ENCODE measurements at regions not wholly inside any gene's neighbourhood (a gene's known extent, or its start where the extent isn't known, plus 50 kb on each side); places are given as distances from the start of the nearest gene placed in this dataset.

DNA sequence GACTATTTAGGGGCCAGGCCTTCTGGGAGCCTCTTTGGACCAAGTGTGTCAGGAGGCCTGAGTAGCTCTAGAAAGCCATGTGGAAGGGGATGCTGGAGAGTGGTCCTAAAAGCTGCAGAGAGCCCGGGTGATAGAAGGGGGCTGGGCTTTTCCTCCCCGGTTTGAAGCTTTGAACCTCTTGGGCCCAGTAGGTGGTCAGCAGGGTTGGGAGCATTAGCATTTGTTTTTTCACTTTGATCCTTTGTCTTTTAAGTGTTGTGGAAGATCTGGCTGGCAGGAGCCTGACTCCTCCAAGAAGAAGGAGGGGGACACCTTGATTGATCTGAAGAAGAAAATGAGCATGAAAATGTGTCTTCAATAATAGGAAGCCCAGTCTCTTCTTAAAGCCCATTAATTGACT is 596.6 kb downstream of the INSC start:
- Histone ChIP-seq H3K27ac (peak overlapping the region in 2 of 12 donors; percentile 1 to 22), H3K4me1 (peaks cover 0 to 27% (median 7%) of the 10 kb centered on the region in 12 donors), H3K4me3 (no peak overlapping the region), H3K27me3 (no peaks in the 10 kb centered on the region), H3K9me3 (no peaks in the 10 kb centered on the region), H3K36me3 (no peaks in the 10 kb centered on the region)
- 64 to 79% (median 73%) methylated on average over 2 of the region's 2 CpGs for WGBS, 4 donors
- ATAC-seq (no peak), DNase-seq (no peak)
- intact Hi-C loops (cut with DNase I) = no loop called here
- TF ChIP-seq, protein P1, sequence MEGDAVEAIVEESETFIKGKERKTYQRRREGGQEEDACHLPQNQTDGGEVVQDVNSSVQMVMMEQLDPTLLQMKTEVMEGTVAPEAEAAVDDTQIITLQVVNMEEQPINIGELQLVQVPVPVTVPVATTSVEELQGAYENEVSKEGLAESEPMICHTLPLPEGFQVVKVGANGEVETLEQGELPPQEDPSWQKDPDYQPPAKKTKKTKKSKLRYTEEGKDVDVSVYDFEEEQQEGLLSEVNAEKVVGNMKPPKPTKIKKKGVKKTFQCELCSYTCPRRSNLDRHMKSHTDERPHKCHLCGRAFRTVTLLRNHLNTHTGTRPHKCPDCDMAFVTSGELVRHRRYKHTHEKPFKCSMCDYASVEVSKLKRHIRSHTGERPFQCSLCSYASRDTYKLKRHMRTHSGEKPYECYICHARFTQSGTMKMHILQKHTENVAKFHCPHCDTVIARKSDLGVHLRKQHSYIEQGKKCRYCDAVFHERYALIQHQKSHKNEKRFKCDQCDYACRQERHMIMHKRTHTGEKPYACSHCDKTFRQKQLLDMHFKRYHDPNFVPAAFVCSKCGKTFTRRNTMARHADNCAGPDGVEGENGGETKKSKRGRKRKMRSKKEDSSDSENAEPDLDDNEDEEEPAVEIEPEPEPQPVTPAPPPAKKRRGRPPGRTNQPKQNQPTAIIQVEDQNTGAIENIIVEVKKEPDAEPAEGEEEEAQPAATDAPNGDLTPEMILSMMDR (IDR thresholded peaks at IDR 0.05) = no peak
- TF ChIP-seq POLR2A (IDR thresholded peaks at IDR 0.05) = no peak

GRCh38 chr11:15714641-15715399 is 600.1 kb downstream of the INSC start:
- Histone ChIP-seq H3K27ac (no peak overlapping the region), H3K36me3 (no peaks in the 10 kb centered on the region), H3K4me3 (no peak overlapping the region), H3K27me3 (no peaks in the 10 kb centered on the region), H3K9me3 (no peaks in the 10 kb centered on the region), H3K4me1 (peaks cover 0 to 17% (median 0%) of the 10 kb centered on the region in 12 donors)
- intact Hi-C loops (cut with DNase I) = no loop called here
- DNase-seq (no peak), ATAC-seq (no peak)
- TF ChIP-seq, protein P1 (IDR thresholded peaks at IDR 0.05) = no peak
- WGBS, 4 donors = 77 to 82% (median 78%) methylated on average over 6 of the region's 6 CpGs

- no peak for TF ChIP-seq POLR2A (IDR thresholded peaks at IDR 0.05)
- Histone ChIP-seq H3K4me1 (peaks cover 0 to 2% (median 0%) of the 10 kb centered on the region in 12 donors), H3K27me3 (no peaks in the 10 kb centered on the region), H3K4me3 (no peak overlapping the region), H3K27ac (peak overlapping the region in 3 of 12 donors; percentile 6 to 46 (median 36)), H3K9me3 (peaks cover 0 to under 1% (median 0%) of the 10 kb centered on the region in 12 donors), H3K36me3 (no peaks in the 10 kb centered on the region)
- intact Hi-C loops (cut with DNase I) = no loop called here
- DNase-seq = peak in 1 of 5 donors; percentile 10
- 75 to 86% (median 86%) methylated on average over 2 of the region's 2 CpGs for WGBS, 4 donors
- ATAC-seq = peak in 2 of 4 donors; percentile 62 to 67
Measured at GRCh38 chr11:15716550-15716949, 601.8 kb downstream of the INSC start.

DNA sequence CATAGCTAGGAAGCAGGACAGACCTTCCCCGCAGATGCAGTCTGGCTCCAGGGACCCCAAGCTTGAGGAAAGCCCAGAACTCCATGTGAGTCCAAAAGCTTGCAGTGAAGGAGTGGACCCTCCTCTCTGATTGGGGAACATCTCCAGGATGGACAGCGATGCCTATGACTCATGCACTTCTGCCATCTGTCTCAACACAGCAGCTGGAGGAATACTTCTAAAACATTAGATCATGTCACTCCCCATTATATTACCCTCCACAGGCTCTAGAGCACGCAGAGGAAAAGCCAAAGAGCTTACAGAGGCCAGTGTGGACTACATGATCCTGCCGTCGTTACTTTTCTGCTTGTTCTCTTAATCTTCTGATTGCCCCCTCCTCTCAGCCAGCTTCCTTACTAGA is 605.7 kb downstream of the INSC start:
- TF ChIP-seq, protein P1 (IDR thresholded peaks at IDR 0.05) = no peak
- TF ChIP-seq POLR2A (IDR thresholded peaks at IDR 0.05) = no peak
- Histone ChIP-seq H3K27me3 (no peaks in the 10 kb centered on the region), H3K27ac (no peak overlapping the region), H3K4me3 (no peak overlapping the region), H3K36me3 (no peaks in the 10 kb centered on the region), H3K4me1 (no peaks in the 10 kb centered on the region), H3K9me3 (peaks cover 0 to 7% (median 0%) of the 10 kb centered on the region in 12 donors)
- WGBS, 4 donors = 68 to 82% (median 76%) methylated on average over 5 of the region's 5 CpGs
- peak; percentile 47 to 81 (median 67) for ATAC-seq
- no peak for DNase-seq
- intact Hi-C loops (cut with DNase I) = no loop called here
